ENCODE measurements at regions not wholly inside any gene's neighbourhood (a gene's known extent, or its start where the extent isn't known, plus 50 kb on each side); places are given as distances from the start of the nearest gene placed in this dataset.

DNA sequence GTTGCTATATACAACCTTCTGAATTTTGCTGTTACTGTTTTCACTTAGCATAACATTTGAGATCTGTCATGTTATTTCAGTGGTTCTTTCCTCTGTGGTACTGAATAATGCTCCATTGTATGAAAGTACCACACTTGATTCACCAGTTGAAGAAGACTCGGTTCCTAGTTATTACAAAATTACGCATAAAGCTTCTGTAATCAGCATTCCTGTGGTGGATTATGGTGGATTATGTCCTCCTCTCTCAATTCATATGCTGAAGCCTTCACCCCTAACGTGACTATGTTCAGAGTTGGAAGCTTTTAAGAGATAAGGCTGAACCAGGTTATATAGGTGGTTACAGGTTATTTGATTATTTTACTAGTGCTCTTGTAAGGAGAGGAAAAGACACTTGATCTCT lies 2143.5 kb upstream of the AGA start:
- Histone ChIP-seq H3K9me3 (replicated peaks; ENCODE audit: insufficient read depth, low read length) (no peaks in the 10 kb centered on the region), H4K20me1 (ENCODE audit: insufficient read depth, low read length) (no peaks in the 10 kb centered on the region), H3K4me3 (ENCODE audit: low read length) (no peak overlapping the region), H3K27me3 (replicated peaks; ENCODE audit: insufficient read depth, low read length) (no peaks in the 10 kb centered on the region), H3F3A (ENCODE audit: insufficient read depth, low read length) (no peaks in the 10 kb centered on the region), H3K79me2 (ENCODE audit: low read length) (no peaks in the 10 kb centered on the region), H3K9ac (ENCODE audit: low read length) (no peak overlapping the region), H3K27ac (ENCODE audit: low read length) (no peak overlapping the region), H3K4me2 (ENCODE audit: low read depth, low read length) (no peak overlapping the region), H2AFZ (ENCODE audit: low read length) (no peak overlapping the region), H3K4me1 (ENCODE audit: low read length) (no peaks in the 10 kb centered on the region), H3K36me3 (replicated peaks; ENCODE audit: insufficient read depth, low read length) (no peaks in the 10 kb centered on the region), H3K9me2 (replicated peaks; ENCODE audit: insufficient read depth, low read length) (no peaks in the 10 kb centered on the region)
- TF ChIP-seq EZH2 (optimal IDR thresholded peaks at IDR 0.05; ENCODE audit: low read depth, low read length) (no peak), EZH2phosphoT487 (IDR thresholded peaks at IDR 0.05; ENCODE audit: low read length) (no peak)
- TF ChIP-seq, protein P1, sequence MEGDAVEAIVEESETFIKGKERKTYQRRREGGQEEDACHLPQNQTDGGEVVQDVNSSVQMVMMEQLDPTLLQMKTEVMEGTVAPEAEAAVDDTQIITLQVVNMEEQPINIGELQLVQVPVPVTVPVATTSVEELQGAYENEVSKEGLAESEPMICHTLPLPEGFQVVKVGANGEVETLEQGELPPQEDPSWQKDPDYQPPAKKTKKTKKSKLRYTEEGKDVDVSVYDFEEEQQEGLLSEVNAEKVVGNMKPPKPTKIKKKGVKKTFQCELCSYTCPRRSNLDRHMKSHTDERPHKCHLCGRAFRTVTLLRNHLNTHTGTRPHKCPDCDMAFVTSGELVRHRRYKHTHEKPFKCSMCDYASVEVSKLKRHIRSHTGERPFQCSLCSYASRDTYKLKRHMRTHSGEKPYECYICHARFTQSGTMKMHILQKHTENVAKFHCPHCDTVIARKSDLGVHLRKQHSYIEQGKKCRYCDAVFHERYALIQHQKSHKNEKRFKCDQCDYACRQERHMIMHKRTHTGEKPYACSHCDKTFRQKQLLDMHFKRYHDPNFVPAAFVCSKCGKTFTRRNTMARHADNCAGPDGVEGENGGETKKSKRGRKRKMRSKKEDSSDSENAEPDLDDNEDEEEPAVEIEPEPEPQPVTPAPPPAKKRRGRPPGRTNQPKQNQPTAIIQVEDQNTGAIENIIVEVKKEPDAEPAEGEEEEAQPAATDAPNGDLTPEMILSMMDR (IDR thresholded peaks at IDR 0.05; ENCODE audit: low read length): no peak
- DNase-seq: no peak

DNA sequence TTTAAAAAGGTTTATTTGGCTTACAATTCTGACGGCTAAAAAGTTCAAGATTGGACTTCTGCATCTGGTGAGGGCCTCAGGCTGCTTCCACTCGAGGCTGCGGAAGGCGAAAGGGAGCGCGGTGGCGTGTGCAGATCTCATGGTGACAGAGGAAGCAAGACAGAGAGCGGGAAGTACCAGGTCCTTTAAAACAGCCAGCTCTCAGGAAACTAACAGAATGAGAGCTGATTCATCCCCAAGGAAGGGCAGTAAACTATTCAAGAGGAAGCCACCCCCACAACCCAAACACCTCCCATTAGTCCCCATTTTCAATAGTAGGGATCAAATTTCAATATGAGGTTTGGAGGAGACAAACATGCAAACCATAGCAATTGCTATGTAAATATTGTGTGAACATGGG lies 2144.2 kb upstream of the AGA start:
- H3K4me3 ChIP-seq (ENCODE audit: low read length): no peak overlapping the region
- DNase-seq: no peak
- H3K9ac ChIP-seq (ENCODE audit: low read length): no peak overlapping the region
- no peaks in the 10 kb centered on the region for H3K79me2 ChIP-seq (ENCODE audit: low read length)
- H3K9me3 ChIP-seq (replicated peaks; ENCODE audit: insufficient read depth, low read length): no peaks in the 10 kb centered on the region
- no peaks in the 10 kb centered on the region for H4K20me1 ChIP-seq (ENCODE audit: insufficient read depth, low read length)
- H3K4me2 ChIP-seq (ENCODE audit: low read depth, low read length): no peak overlapping the region
- no peak overlapping the region for H3K27ac ChIP-seq (ENCODE audit: low read length)
- no peaks in the 10 kb centered on the region for H3K36me3 ChIP-seq (replicated peaks; ENCODE audit: insufficient read depth, low read length)
- H2AFZ ChIP-seq (ENCODE audit: low read length): no peak overlapping the region
- no peaks in the 10 kb centered on the region for H3K9me2 ChIP-seq (replicated peaks; ENCODE audit: insufficient read depth, low read length)
- TF ChIP-seq, protein P1 (IDR thresholded peaks at IDR 0.05; ENCODE audit: low read length): no peak
- TF ChIP-seq EZH2 (optimal IDR thresholded peaks at IDR 0.05; ENCODE audit: low read depth, low read length) (no peak), EZH2phosphoT487 (IDR thresholded peaks at IDR 0.05; ENCODE audit: low read length) (no peak)
- H3F3A ChIP-seq (ENCODE audit: insufficient read depth, low read length): no peaks in the 10 kb centered on the region
- no peaks in the 10 kb centered on the region for H3K27me3 ChIP-seq (replicated peaks; ENCODE audit: insufficient read depth, low read length)
- no peaks in the 10 kb centered on the region for H3K4me1 ChIP-seq (ENCODE audit: low read length)

DNA sequence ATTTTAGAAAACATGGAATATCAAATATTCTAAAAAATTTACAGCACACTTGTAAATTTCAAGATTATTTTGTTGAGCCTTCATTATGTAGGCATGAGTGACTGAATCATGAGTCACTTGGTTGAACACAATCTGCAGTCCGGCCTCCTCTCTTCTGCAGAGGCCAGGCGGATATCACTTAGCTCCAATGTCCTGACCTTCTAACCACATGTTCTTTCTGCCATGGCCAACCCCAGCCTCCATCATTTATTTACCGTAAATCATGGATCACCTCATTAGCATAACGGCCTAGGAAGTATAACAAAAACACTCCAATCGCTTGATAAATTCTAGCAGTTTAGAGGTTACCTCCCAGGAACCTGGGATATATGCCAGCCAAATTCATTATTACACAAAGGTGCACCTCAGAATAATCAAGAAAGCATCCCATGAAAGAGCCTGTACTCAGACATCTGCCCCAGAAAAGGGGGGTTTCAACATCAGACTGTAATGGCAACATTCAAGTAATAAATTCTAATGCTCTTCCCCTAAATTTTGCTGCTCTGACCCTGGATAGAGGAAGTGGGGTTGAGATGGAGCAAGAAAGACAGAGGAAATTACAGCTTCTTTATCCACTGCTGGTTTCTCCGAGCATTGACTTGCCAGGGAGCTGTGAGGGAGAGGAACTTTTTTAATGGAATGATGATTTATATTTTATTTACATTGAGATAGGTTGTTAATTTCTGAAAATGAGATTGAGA lies 2153.6 kb upstream of the AGA start:
- no peak overlapping the region for H3K4me2 ChIP-seq (ENCODE audit: low read depth, low read length)
- H3K4me3 ChIP-seq (ENCODE audit: low read length): no peak overlapping the region
- no peak for DNase-seq
- no peaks in the 10 kb centered on the region for H3K9me2 ChIP-seq (replicated peaks; ENCODE audit: insufficient read depth, low read length)
- no peaks in the 10 kb centered on the region for H3K79me2 ChIP-seq (ENCODE audit: low read length)
- TF ChIP-seq, protein P1 (IDR thresholded peaks at IDR 0.05; ENCODE audit: low read length): no peak
- TF ChIP-seq EZH2phosphoT487 (IDR thresholded peaks at IDR 0.05; ENCODE audit: low read length) (no peak), EZH2 (optimal IDR thresholded peaks at IDR 0.05; ENCODE audit: low read depth, low read length) (no peak)
- no peak overlapping the region for H3K9ac ChIP-seq (ENCODE audit: low read length)
- no peaks in the 10 kb centered on the region for H3F3A ChIP-seq (ENCODE audit: insufficient read depth, low read length)
- H3K27ac ChIP-seq (ENCODE audit: low read length): no peak overlapping the region
- no peak overlapping the region for H2AFZ ChIP-seq (ENCODE audit: low read length)
- H3K27me3 ChIP-seq (replicated peaks; ENCODE audit: insufficient read depth, low read length): no peaks in the 10 kb centered on the region
- no peaks in the 10 kb centered on the region for H3K9me3 ChIP-seq (replicated peaks; ENCODE audit: insufficient read depth, low read length)
- no peaks in the 10 kb centered on the region for H4K20me1 ChIP-seq (ENCODE audit: insufficient read depth, low read length)
- no peaks in the 10 kb centered on the region for H3K36me3 ChIP-seq (replicated peaks; ENCODE audit: insufficient read depth, low read length)
- no peaks in the 10 kb centered on the region for H3K4me1 ChIP-seq (ENCODE audit: low read length)

Measured in MM.1S (cell line).